SJSA1 (cell line): ENCODE measurements at regions not wholly inside any gene's neighbourhood (a gene's known extent, or its start where the extent isn't known, plus 50 kb on each side); places are given as distances from the start of the nearest gene placed in this dataset.
"Not testable (repeated sequence)": the region's sequence is repeated elsewhere in the genome, so short reads cannot be mapped to it uniquely, and the experiment has no call there.

Experiments
- DNase-seq, 2 experiments: peaks; one replicate each; pipeline ENCODE4 v3.0.0-alpha.2; 2015 to 2020; ENCODE audit warnings: low spot score in 2 of 2, low read depth in 1 of 2
- H3K27ac ChIP-seq: fragments of 250-450 bp; sonication (Bioruptor Pico); 2 replicates; pipeline ENCODE4 v1.5.1; 2020; ENCODE audit warnings: mild to moderate bottlenecking, moderate library complexity
- H3K27me3 ChIP-seq: fragments of 250-450 bp; sonication (Bioruptor Pico); replicated peaks from 2 replicates; pipeline ENCODE4 v1.5.1; 2020; ENCODE audit warnings: mild to moderate bottlenecking, moderate library complexity
- H3K36me3 ChIP-seq: fragments of 250-450 bp; sonication (Bioruptor Pico); 2 replicates; pipeline ENCODE4 v1.5.1; 2020; ENCODE audit warnings: mild to moderate bottlenecking
- H3K4me1 ChIP-seq: fragments of 250-450 bp; sonication (Bioruptor Pico); replicated peaks from 2 replicates; pipeline ENCODE4 v1.6.1; 2021; ENCODE audit warnings: mild to moderate bottlenecking
- H3K4me3 ChIP-seq: fragments of 250-450 bp; sonication (Bioruptor Pico); 2 replicates; pipeline ENCODE4 v1.5.1; 2020; ENCODE audit warnings: mild to moderate bottlenecking
- H3K9me3 ChIP-seq: fragments of 250-450 bp; sonication (Bioruptor Pico); replicated peaks from 2 replicates; pipeline ENCODE4 v1.5.1; 2020; ENCODE audit warnings: mild to moderate bottlenecking

DNA sequence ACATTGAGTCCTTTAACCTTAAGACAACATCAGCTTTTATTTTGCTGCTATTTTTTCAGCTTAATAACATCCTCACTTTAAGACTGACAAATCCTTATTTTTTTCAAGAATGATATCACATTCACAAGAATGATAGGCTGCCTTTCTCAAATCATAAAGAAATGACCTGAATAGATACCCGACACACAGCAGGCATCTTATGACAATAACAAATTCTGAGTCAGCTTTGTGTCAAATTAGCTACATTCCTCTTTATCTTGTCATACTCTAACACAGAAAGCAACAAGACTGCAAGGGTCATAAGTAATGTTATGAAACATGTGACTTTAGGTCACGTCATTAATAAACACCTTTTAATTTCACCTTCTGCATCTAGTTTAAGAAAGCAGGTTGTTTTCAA lies 2387.6 kb downstream of the PCDH7 start:
- H3K9me3 ChIP-seq = no peaks in the 10 kb centered on the region
- no peaks in the 10 kb centered on the region for H3K27me3 ChIP-seq

DNA sequence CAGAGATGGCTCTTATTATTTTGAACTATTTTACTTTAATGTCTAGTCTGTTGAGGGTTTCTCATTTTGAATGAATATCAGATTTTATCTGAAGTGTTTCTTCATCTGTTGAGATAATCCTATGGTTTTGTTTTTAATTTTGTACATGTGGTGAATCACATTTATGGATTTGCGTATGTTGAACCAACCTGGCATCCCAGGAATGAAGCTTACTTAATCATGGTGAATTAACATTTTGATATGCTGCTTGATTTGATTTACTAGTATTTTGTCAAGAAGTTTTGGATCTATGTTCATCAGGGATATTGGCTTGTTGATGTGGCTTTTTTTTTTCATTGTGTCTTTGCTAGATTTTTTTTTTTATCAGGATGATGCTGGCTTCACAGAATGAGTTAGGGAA lies 2390.9 kb downstream of the PCDH7 start:
- no peak for DNase-seq
- Histone ChIP-seq H3K4me1 (no peaks in the 10 kb centered on the region), H3K27me3 (no peaks in the 10 kb centered on the region), H3K9me3 (no peaks in the 10 kb centered on the region), H3K27ac (no peak overlapping the region), H3K4me3 (no peak overlapping the region), H3K36me3 (no peaks in the 10 kb centered on the region)

More for the DNA sequence above, 2387.6 kb downstream of the PCDH7 start:
- H3K36me3 ChIP-seq = no peaks in the 10 kb centered on the region
- no peak overlapping the region for H3K27ac ChIP-seq
- H3K4me3 ChIP-seq = no peak overlapping the region
- H3K4me1 ChIP-seq = no peaks in the 10 kb centered on the region
- DNase-seq = no peak

DNA sequence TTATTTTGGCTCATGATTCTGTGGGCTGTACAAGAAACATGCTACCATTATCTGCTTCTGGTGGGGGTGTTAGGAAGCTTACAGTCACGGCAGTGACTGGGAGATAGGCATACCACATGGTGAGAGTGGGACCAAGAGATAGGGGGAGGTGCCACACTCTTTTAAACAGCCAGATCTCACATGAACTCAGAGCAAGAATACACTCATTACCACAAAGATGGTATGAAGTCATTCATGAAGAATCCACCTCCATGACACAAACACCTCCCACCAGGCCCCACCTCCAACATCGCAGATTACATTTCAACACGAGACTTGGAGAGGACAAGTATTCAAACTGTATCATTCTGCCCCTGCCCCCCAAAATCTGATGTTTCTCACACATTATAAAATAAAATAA lies 2396.7 kb downstream of the PCDH7 start:
- no peak for DNase-seq
- Histone ChIP-seq H3K4me1 (no peaks in the 10 kb centered on the region), H3K4me3 (no peak overlapping the region), H3K27me3 (no peaks in the 10 kb centered on the region), H3K27ac (no peak overlapping the region), H3K9me3 (no peaks in the 10 kb centered on the region), H3K36me3 (no peaks in the 10 kb centered on the region)

- no peaks in the 10 kb centered on the region for H3K9me3 ChIP-seq
- no peaks in the 10 kb centered on the region for H3K4me1 ChIP-seq
- no peak for DNase-seq
- H3K27me3 ChIP-seq = no peaks in the 10 kb centered on the region
- no peak overlapping the region for H3K27ac ChIP-seq
- no peaks in the 10 kb centered on the region for H3K36me3 ChIP-seq
- no peak overlapping the region for H3K4me3 ChIP-seq
Observed at GRCh38 chr4:33126002-33126401, 2405.8 kb downstream of the PCDH7 start.

- H3K4me3 ChIP-seq, DNase-seq, H3K27ac ChIP-seq, H3K9me3 ChIP-seq, H3K27me3 ChIP-seq, H3K36me3 ChIP-seq, H3K4me1 ChIP-seq: not testable (repeated sequence)
Observed at GRCh38 chr4:33130662-33131061, 2410.5 kb downstream of the PCDH7 start.

DNA sequence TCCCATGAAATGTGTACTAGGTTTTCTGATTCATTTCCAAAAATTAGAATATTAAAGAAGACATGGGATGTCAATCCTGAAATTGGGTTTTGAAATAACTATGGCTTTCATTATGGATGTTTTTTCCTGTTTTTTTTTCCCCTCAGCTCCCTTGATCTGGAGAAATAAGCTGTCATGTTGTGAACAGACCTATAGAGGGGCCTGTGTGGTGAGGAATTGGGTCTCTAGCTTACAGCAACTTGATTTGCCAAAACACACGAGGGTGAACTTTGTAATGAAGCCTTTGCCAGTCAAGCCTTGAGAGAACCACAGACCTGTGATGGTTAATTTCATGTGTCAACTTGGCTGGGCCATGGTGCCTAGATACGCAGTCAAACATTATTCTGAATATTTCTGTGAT lies 2413.6 kb downstream of the PCDH7 start:
- Histone ChIP-seq H3K27me3 (no peaks in the 10 kb centered on the region), H3K4me1 (no peaks in the 10 kb centered on the region), H3K4me3 (no peak overlapping the region), H3K36me3 (no peaks in the 10 kb centered on the region), H3K9me3 (no peaks in the 10 kb centered on the region), H3K27ac (no peak overlapping the region)
- no peak for DNase-seq

DNA sequence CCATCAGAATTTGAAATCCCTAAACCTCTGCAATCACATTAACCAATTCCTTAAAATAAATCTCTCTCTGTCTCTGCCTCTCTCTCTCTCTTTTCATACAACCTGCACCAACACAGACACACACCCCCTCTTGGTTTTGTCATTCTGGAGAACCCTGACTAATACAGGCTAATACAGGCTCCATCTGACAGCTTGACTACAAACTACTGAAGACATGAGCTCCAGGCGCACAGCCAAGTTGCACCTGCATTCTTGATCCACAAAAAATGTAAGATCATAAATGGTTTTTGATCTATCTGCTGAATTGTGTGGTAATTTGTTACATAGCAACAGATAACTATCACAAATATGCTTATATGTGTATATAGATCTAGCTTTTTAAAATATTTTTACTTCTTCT lies 2414.2 kb downstream of the PCDH7 start:
- Histone ChIP-seq H3K4me3 (no peak overlapping the region), H3K27me3 (no peaks in the 10 kb centered on the region), H3K4me1 (no peaks in the 10 kb centered on the region), H3K27ac (no peak overlapping the region), H3K9me3 (no peaks in the 10 kb centered on the region), H3K36me3 (no peaks in the 10 kb centered on the region)
- DNase-seq = no peak

DNA sequence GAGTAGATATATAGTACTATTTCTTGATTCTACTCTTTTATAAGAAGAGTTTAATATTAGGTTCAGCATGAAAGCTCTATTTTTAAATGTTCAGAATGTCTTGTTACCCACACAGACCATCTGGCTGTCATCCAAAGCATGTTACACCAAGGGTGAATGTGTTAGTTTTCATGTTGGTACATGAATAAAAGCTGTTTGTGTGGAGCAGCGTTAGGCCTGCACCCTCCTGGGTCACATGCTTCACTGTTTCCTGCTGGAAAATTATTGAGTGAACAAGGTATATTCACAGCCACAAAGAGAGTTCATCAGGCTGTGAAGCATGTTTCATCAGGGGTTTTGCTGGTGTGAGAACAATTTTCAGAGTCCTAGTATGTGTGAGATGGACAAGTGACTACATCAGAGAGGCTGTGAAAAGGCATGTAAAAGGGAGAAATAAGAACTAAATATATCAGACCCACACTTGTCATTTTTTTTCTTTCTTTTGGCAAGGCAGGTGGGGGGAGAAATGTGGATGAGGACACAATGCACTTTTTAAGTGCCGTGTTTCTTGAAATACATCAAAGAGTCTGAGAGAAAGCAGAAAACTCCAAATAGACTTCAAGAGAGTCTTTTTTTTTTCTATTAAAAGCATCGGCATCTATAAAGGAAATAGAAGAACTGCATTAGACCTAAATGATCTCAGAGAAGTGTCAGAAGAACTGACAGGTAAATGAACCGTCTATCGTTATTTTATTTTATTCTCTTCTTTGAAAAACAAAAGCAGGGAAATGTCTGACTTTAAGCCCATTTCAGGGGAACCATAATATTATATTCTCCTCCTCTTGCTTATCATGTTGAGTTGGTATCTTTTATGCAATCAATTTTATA lies 2429.7 kb downstream of the PCDH7 start:
- DNase-seq = no peak
- Histone ChIP-seq H3K4me1 (no peaks in the 10 kb centered on the region), H3K4me3 (no peak overlapping the region), H3K36me3 (no peaks in the 10 kb centered on the region), H3K9me3 (no peaks in the 10 kb centered on the region), H3K27ac (no peak overlapping the region), H3K27me3 (no peaks in the 10 kb centered on the region)

DNA sequence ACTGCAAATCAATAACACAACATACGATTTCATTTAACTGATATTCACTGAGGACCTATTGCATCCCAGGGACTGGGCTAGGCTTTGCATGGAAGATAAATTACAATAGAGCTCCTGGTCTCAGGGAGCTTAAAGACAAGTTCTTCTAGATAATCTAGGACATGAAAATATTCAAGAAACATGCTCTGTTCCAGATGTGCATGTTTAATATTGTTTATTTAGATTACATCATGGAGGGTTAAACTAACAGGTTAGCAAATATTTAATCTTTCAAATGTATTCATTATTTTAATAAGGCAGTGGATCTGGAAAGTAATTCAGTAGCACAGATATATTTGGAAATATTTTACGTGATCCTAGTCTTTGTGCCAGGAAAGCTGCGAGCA lies 2430.3 kb downstream of the PCDH7 start:
- no peak for DNase-seq
- H3K9me3 ChIP-seq = no peaks in the 10 kb centered on the region
- no peaks in the 10 kb centered on the region for H3K4me1 ChIP-seq
- no peak overlapping the region for H3K4me3 ChIP-seq
- H3K27me3 ChIP-seq = no peaks in the 10 kb centered on the region
- H3K27ac ChIP-seq = no peak overlapping the region
- H3K36me3 ChIP-seq = no peaks in the 10 kb centered on the region

DNA sequence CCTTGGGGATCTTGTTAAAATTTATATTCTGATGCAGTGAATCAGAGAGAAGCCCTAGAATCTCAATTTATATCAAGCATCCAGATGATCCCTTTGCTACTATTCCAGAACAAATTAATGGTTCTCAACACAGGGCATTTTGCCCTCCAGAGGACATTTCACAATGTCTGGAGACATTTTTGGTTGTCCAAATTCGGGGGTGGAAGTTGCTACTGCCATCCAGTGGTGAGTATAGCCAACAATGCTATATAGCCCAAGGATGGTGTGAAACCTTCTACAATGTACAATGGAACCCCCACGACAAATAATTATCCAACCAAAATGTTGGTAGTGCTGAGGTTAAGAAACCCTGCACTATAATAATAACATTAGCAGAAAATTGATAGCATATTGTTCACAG lies 2440.0 kb downstream of the PCDH7 start:
- no peak overlapping the region for H3K4me3 ChIP-seq
- H3K4me1 ChIP-seq = no peaks in the 10 kb centered on the region
- H3K36me3 ChIP-seq = no peaks in the 10 kb centered on the region
- H3K27me3 ChIP-seq = no peaks in the 10 kb centered on the region
- no peaks in the 10 kb centered on the region for H3K9me3 ChIP-seq
- no peak overlapping the region for H3K27ac ChIP-seq
- DNase-seq = no peak

DNA sequence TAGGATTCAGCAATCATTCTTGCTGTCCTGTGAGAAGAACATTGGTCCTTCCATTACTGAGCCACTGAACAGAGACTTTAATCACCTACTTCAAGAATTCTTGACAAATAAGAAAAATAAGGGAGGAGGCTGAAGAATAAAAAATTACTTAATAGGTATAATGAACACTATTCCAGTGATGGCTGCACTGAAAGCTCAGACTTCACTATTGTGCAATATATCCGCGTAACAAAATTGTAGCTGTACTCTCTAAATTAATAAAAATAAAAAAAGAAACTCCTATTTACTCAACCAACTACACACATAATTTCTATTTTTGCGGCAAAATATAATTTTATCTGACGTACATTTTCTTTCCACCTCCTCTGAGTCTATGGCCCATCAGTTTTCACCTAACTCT lies 2441.0 kb downstream of the PCDH7 start:
- no peaks in the 10 kb centered on the region for H3K4me1 ChIP-seq
- H3K27ac ChIP-seq = no peak overlapping the region
- no peaks in the 10 kb centered on the region for H3K36me3 ChIP-seq
- H3K4me3 ChIP-seq = no peak overlapping the region
- DNase-seq = no peak
- no peaks in the 10 kb centered on the region for H3K9me3 ChIP-seq
- no peaks in the 10 kb centered on the region for H3K27me3 ChIP-seq

DNA sequence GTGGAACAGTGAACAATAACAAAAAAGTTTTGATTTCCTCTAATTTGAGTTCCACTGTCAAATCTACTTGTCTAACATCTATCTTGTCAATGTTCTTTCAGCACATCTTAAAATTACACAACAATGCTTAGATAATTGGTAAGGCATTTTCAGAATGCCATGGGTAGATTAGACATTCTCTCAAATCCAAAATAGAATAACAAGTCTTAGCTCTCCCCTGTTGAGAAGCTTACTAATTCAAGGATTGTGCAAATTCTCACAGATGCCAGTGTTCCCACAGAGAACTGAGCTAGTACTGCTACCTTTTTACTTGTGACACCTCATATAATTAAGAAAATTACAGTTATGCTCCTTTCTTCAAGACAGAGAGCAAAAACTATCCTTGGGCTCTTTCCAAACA lies 2442.0 kb downstream of the PCDH7 start:
- DNase-seq = no peak

GRCh38 chr4:33171873-33172525 lies 2451.8 kb downstream of the PCDH7 start:
- DNase-seq = no peak

More for the DNA sequence above, 2442.0 kb downstream of the PCDH7 start:
- H3K4me3 ChIP-seq = no peak overlapping the region
- no peaks in the 10 kb centered on the region for H3K36me3 ChIP-seq
- no peaks in the 10 kb centered on the region for H3K27me3 ChIP-seq
- H3K4me1 ChIP-seq = no peaks in the 10 kb centered on the region
- H3K9me3 ChIP-seq = no peaks in the 10 kb centered on the region
- H3K27ac ChIP-seq = no peak overlapping the region

DNA sequence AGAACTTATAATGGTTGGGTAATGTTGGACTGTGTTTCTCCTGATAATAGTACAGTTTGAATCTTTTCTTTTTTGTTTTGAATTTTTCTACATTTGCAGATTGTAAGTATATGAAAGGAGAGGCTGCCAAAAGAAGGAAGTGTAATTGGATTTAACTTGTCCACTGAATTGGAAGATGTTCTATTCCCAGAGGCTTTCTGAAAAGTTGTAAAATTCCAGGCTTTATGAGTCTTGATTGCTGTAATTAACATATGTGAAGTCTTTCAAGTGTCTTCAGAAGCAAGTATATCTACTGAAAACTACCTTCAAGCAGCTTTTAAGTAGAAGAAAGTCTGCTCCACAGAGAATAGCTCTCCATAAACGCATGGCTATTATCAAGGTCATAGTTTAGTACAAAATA lies 2456.4 kb downstream of the PCDH7 start:
- Histone ChIP-seq H3K27me3 (no peaks in the 10 kb centered on the region), H3K4me3 (no peak overlapping the region), H3K36me3 (no peaks in the 10 kb centered on the region), H3K9me3 (no peaks in the 10 kb centered on the region), H3K4me1 (no peaks in the 10 kb centered on the region), H3K27ac (no peak overlapping the region)
- no peak for DNase-seq

More at GRCh38 chr4:33171873-33172525, 2451.8 kb downstream of the PCDH7 start:
- H3K27me3 ChIP-seq = no peaks in the 10 kb centered on the region
- H3K4me1 ChIP-seq = no peaks in the 10 kb centered on the region
- no peak overlapping the region for H3K27ac ChIP-seq
- no peak overlapping the region for H3K4me3 ChIP-seq
- H3K9me3 ChIP-seq = no peaks in the 10 kb centered on the region
- H3K36me3 ChIP-seq = no peaks in the 10 kb centered on the region
